Epidermal melanocyte (primary cell): ENCODE measurements at regions not wholly inside any gene's neighbourhood (a gene's known extent, or its start where the extent isn't known, plus 50 kb on each side); places are given as distances from the start of the nearest gene placed in this dataset.
"Not testable (repeated sequence)": the region's sequence is repeated elsewhere in the genome, so short reads cannot be mapped to it uniquely, and the experiment has no call there.

Experiments
- DNase-seq: peaks from one replicate; pipeline ENCODE4 v3.0.0; 2011; ENCODE audit warnings: low spot score; ENCODE audit not compliant: insufficient read length

DNA sequence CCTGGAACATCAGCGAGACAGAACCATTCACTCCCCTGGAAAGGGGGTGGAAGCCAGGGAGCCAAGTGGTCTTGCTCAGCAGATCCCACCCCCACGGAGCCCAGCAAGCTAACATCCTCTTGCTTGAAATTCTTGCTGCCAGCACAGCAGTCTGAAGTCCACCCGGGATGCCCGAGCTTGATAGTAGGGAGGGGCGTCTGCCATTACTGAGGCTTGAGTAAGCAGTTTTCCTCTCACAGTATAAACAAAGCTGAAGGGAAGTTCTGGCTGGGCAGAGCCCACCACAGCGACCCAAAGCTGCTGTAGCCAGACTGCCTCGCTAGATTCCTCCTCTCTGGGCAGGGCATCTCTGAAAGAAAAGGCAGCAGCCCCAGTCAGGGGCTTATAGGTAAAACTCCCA is 764.8 kb upstream of the LUZP2 start:
- DNase-seq = no peak

DNA sequence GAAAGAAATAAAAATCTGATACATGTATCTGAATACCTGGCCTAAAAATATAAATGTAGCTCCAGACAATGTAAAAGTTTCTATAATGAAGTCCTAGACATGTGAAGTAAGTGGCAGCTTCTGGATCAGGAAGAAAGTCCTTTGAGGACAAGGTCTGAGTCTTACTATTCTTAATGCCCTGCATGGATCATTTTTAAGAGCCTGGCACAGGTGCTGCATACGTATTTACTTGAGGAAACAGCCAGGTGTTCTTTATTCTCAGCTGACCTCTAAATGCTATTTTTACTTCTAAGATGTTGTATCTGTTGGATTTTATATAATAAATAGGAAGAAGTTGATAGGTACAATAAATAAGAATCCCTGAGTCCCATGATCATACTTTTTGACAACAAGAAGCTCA is 750.0 kb upstream of the LUZP2 start:
- no peak for DNase-seq

- no peak for DNase-seq
Observed at GRCh38 chr11:23749762-23750430, 747.0 kb upstream of the LUZP2 start.

GRCh38 chr11:23751280-23751679 is 745.6 kb upstream of the LUZP2 start:
- DNase-seq = no peak

GRCh38 chr11:23755076-23755475 is 741.8 kb upstream of the LUZP2 start:
- DNase-seq = no peak

DNA sequence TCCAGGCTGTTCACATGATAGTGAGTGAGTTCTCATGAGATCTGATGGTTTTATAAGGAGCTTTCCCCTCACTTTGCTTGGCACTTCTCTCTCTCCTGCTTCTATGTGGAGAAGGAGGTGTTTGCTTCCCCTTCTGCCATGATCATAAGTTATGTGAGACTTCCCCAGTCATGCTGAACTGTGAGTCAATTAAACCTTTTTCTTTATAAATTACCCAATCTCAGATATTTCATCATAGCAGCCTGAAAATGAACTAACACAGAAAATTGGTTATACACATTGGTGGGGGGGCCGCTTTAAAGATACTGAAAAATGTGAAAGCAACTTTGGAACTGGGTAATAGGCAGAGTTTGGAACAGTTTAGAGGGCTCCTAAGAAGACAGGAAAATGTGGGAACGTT is 741.1 kb upstream of the LUZP2 start:
- no peak for DNase-seq

DNA sequence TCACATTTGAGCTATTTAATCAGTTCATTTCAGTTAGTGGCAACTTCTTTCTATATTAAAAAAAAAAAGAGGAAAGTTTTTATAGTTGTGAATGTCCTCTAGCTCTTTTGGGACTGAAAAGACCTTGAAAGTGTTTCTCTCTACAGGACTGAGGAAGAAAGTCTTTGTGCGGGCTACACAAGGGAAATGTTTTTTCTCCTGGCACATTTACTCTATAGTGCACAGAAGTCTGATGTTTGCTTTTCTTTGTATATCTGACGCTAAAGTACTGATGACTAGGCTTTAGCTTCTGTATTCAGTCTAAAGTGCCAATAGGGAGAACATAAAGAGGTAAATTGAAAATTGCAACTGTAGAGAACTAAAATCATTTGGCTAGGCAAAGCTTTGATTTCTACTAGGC is 737.4 kb upstream of the LUZP2 start:
- DNase-seq = no peak

DNA sequence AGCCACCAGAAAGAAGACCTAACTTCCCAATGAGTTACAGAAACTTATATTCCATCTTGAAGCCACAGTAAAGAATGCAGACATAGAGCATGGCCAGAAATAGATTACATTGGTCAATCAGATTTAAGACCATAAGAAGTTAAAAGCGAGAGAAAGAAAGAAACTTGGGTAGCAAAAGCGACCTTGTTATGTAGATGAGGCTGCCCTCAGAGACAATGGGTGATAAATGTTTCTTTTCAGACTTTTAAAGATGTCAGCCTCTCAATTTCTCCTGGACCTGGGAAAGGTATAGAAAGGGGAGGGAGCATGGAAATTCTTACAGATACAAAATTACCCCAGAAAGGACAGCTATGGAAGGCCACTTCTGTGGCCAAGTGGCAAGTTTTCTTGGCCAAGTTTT is 732.6 kb upstream of the LUZP2 start:
- DNase-seq = no peak

DNA sequence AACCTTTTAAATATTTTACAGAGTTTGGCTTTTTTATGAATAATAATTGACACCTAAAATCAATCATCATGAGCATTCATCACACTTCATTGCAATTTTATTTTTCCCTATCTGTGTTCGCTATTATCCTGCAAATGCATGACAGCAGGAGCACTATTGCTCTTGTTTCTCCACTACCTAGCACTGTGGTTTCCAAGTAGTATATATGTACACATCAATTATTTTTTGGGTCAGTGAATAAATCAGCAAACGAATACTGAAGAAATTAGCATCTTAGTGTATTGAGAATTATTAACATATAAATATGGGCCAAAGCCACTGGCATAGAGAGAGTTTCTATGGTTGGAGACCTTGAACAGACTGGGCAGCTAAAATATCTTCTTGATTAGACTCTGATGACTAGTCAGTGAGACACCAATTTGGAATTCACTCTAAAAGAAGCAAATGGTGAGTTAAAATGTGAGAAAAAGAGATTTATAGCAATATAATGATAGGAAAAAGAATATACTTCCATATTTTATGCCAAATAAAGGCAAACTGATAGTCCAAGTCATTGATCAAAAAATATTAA is 731.1 kb upstream of the LUZP2 start:
- DNase-seq = no peak

GRCh38 chr11:23767576-23767975 is 729.3 kb upstream of the LUZP2 start:
- no peak for DNase-seq

GRCh38 chr11:23769214-23769613 is 727.6 kb upstream of the LUZP2 start:
- DNase-seq = no peak

GRCh38 chr11:23772081-23772480 is 724.8 kb upstream of the LUZP2 start:
- no peak for DNase-seq

DNA sequence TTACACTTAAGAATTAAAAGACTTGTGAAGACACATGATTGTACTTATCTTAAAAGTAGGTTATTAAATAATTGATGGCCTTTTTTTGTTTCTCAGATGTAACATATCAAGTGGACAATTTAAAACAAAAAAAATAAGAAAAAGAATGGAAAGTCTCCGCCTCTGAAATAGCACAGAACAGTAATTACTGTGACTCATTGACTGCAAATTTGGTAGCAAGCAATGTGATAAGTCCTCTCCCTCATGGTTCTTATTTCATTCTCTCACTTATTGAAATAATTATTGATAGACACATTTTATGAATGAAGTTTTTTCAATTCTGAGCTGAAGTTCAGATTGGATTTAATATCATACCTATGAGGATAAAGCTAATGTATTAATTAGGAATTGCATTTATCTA is 717.9 kb upstream of the LUZP2 start:
- DNase-seq = no peak

DNA sequence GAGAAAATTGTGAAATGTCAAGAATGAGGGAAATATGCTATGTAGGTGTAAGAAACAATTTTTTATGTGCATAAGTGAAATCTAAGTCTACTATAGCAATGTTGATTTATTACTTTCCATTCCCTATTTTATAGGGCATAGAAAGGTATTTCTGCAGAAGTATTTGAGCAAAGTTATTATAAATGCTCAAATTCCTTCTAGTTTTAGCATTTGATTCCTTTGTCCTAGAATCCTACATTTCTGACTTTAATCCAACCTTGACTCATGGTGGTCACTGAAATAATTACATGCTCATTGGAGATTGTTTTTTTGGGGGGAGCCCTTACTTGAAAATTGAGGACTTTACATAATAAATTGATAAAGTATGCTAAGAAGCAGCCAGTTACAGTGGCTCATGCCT is 716.6 kb upstream of the LUZP2 start:
- DNase-seq = no peak

GRCh38 chr11:23781803-23782560 is 714.9 kb upstream of the LUZP2 start:
- DNase-seq = no peak

DNA sequence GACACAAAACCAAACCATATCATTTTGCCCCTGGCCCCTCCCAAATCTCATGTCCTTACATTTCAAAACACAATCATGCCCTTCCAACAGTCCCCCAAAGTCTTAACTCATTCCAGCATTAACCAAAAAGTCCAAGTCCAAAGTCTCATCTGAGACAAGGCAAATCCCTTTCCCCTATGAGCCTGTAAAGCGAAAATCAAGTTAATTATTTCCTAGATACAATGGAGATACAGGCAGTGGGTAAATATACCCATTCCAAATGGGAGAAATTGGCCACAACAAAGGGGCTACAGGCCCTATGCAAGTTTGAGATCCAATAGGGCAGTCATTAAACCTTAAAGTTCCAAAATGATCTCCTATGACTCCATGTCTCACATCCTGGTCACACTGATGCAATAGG is 709.9 kb upstream of the LUZP2 start:
- not testable (repeated sequence) for DNase-seq

DNA sequence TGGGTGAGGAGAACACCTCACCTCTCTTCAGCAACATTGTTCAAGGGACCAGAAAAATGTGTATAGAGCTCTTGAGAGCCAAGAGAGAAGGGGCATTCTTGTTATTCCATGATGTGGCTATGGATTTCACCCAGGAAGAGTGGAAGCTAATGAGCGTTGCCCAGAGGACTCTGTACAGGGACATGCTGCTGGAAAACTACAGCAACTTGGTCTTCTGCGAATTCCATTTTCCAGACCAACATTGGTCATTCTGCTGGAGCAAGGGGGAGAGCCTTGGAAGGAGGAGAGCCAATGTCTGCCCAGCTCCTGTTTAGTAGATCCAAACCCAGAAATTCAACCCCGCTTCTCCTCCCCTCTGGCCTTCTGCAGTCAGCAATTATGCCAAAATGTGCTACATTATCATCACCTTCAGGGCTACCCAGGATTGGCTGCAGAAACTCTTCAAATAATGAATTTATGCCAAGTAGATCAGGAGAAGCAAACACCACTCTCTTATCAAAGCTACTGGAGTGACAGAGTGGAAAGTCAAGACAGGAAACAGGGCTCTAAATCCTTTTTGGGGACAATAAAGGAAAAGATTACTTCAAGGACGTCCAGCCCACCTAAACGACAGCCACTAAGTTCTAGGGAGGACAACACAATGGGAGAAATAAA is 707.5 kb upstream of the LUZP2 start:
- DNase-seq = no peak

DNA sequence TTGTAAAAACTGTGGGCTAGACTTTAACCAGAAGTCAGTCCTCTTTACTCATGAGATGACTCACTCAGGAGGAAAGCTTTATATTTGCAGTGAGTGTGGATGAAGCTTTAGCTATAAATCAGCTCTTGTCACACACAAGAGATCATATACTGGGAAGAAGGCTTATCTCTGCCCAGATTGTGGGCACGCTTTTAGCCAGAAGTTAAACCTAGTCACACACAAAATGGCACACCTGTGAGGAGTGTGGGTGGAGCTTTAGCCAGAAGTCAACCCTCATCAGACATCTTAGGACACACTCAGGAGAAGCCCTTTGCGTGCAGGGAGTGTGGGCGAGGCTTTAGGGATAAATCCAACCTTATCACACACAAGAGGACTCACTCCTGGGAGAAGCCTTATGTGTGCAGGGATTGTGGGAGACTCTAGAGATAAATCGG is 706.9 kb upstream of the LUZP2 start:
- DNase-seq = no peak

DNA sequence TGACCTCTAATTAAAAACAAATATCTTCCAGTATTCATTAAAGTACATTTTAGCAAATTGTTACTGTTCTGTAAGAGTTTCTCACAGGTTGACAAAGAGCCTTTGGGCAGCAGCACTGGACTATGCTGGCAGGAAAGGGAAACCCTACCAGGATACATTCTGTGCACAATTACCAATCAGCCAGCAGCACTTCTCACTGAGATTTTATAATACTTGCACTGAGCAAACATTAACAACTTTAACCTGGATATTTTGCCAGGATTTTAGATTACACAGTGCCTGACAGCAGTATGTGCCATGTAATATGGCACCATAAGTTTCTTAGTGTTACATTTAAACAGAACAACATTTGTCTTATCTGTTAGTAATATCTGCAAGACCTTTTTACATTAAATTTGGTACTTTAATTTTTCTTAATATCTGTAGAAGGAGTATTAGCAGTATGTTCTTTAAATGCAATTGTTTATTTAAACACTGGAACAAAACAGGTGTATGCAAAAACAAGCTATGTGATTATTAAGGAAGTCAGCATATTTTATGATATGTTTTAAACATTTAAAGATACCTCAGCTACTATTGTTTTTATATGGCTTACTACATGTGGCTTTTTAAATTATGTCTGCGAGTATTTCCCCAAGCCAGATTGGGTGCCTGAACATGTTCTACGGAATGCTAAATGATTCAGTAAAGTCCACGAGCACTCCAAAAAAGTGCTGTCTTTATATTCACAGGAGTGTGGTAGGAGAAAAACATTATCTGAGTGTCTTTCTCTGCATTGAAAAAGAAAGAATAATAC is 699.0 kb upstream of the LUZP2 start:
- DNase-seq = no peak

- DNase-seq = not testable (repeated sequence)
Observed at GRCh38 chr11:23834306-23834705, 662.5 kb upstream of the LUZP2 start.

GRCh38 chr11:23836981-23837380 is 659.9 kb upstream of the LUZP2 start:
- no peak for DNase-seq
